Muscle layer of duodenum (tissue), 2 donors: ENCODE measurements at regions not wholly inside any gene's neighbourhood (a gene's known extent, or its start where the extent isn't known, plus 50 kb on each side); places are given as distances from the start of the nearest gene placed in this dataset.
"Not testable (repeated sequence)": the region's sequence is repeated elsewhere in the genome, so short reads cannot be mapped to it uniquely, and the experiment has no call there.

ENCODE experiments used
- H3K27ac ChIP-seq: one replicate; pipeline ENCODE4 v1.7.0; 2013; ENCODE audit warnings: mild to moderate bottlenecking, low read length
- H3K27me3 ChIP-seq: one replicate; pipeline ENCODE4 v1.7.0; 2013; ENCODE audit warnings: low read depth, mild to moderate bottlenecking, control low read depth, low read length
- H3K36me3 ChIP-seq, 2 donors: one replicate each; pipeline ENCODE4 v1.7.0; 2013; ENCODE audit warnings: low read length in 2 of 2, control low read depth in 1 of 2, mild to moderate bottlenecking in 1 of 2; ENCODE audit not compliant: insufficient read depth in 2 of 2, control insufficient read depth in 1 of 2
- H3K4me1 ChIP-seq, 2 donors: one replicate each; pipeline ENCODE4 v1.7.0; 2013; ENCODE audit warnings: low read length in 2 of 2, mild to moderate bottlenecking in 2 of 2, control low read depth in 1 of 2, moderate library complexity in 1 of 2; ENCODE audit not compliant: insufficient read depth in 2 of 2, control insufficient read depth in 1 of 2
- H3K4me3 ChIP-seq, 2 donors: one replicate each; pipeline ENCODE4 v1.7.0; 2013; ENCODE audit warnings: low read length in 2 of 2, low read depth in 1 of 2, mild to moderate bottlenecking in 1 of 2
- H3K9me3 ChIP-seq, 2 donors: one replicate each; pipeline ENCODE4 v1.7.0; 2013; ENCODE audit warnings: low read length in 2 of 2, control low read depth in 1 of 2, mild to moderate bottlenecking in 1 of 2; ENCODE audit not compliant: control insufficient read depth in 1 of 2
- donor health status: healthy.

DNA sequence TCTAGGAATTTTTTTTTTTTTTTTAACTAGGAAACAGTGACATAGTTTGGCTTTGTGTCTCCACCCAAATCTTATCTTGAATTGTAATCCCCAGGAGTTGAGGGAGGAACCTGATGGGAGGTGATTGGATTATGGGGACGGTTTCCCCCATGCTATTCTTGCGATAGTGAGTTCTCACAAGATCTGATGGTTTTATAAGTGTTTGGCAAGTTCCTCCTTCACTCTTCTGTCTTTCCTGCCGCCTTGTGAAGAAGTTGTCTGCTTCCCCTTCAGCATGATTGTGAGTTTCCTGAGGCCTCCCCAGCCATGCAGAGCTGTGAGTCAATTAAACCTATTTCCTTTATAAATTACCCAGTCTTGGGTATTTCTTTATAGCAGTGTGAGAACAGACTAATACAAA, 152.2 kb upstream of the CACNA2D1 start:
- H3K36me3 ChIP-seq, H3K9me3 ChIP-seq, H3K27me3 ChIP-seq, H3K27ac ChIP-seq, H3K4me1 ChIP-seq, H3K4me3 ChIP-seq: not testable (repeated sequence)

GRCh38 chr7:82595176-82595575, 151.6 kb upstream of the CACNA2D1 start:
- H3K27ac ChIP-seq: no peak overlapping the region
- H3K27me3 ChIP-seq: no peaks in the 10 kb centered on the region
- no peak overlapping the region for H3K4me3 ChIP-seq
- H3K9me3 ChIP-seq: no peaks in the 10 kb centered on the region
- H3K4me1 ChIP-seq: no peaks in the 10 kb centered on the region
- no peaks in the 10 kb centered on the region for H3K36me3 ChIP-seq

DNA sequence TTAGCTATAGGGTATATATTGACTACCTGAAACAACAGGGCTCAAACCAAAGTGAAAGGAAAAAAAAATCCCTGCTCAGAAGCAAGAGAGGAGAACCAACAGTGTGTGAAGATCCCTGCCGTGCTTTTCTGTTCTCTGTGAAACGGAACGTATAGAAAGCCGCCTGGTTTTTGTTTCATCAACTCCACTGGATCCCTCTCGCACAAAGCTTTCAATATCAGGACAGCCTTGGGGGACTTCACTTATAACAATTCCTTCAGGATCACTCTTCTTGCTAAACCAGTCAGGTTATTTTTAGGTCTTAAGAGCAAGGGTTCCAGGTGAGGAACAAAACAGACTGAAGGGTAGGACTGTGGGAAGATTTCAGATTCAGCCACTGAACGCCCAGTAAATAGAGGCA, 151.1 kb upstream of the CACNA2D1 start:
- H3K36me3 ChIP-seq: no peaks in the 10 kb centered on the region
- H3K27ac ChIP-seq: no peak overlapping the region
- no peaks in the 10 kb centered on the region for H3K27me3 ChIP-seq
- H3K4me1 ChIP-seq: no peaks in the 10 kb centered on the region
- H3K4me3 ChIP-seq: no peak overlapping the region
- H3K9me3 ChIP-seq: no peaks in the 10 kb centered on the region

DNA sequence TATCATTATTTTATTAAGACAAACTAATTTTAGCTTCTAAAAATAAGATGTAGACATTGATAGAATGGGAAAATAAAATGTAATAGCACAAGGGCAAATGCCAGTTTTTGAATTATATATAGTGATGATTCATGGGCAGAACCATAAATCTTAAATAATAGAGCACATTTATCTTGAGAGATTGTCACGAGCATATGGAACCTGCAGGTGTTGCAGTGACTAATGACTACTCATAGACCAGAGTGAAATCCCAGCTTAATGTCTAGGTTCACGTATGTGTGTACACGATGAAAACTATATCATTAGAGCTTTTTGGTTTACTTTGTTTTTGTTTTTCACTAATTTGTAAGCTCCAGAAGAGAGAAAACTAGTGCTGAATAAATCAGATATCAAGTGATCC, 150.2 kb upstream of the CACNA2D1 start:
- Histone ChIP-seq H3K4me3 (no peak overlapping the region), H3K27me3 (no peaks in the 10 kb centered on the region), H3K9me3 (no peaks in the 10 kb centered on the region), H3K4me1 (no peaks in the 10 kb centered on the region), H3K36me3 (no peaks in the 10 kb centered on the region), H3K27ac (no peak overlapping the region)

GRCh38 chr7:82592416-82592815, 148.8 kb upstream of the CACNA2D1 start:
- Histone ChIP-seq H3K4me1 (no peaks in the 10 kb centered on the region), H3K27ac (no peak overlapping the region), H3K27me3 (no peaks in the 10 kb centered on the region), H3K9me3 (no peaks in the 10 kb centered on the region), H3K36me3 (no peaks in the 10 kb centered on the region), H3K4me3 (no peak overlapping the region)

GRCh38 chr7:82579047-82579446, 135.5 kb upstream of the CACNA2D1 start:
- Histone ChIP-seq H3K27me3 (no peaks in the 10 kb centered on the region), H3K9me3 (no peaks in the 10 kb centered on the region), H3K4me3 (no peak overlapping the region), H3K36me3 (no peaks in the 10 kb centered on the region), H3K4me1 (no peaks in the 10 kb centered on the region), H3K27ac (no peak overlapping the region)

- Histone ChIP-seq H3K4me3 (no peak overlapping the region), H3K4me1 (no peaks in the 10 kb centered on the region), H3K27me3 (no peaks in the 10 kb centered on the region), H3K9me3 (no peaks in the 10 kb centered on the region), H3K27ac (no peak overlapping the region), H3K36me3 (no peaks in the 10 kb centered on the region)
Observed at GRCh38 chr7:82578430-82578829, 134.9 kb upstream of the CACNA2D1 start.

DNA sequence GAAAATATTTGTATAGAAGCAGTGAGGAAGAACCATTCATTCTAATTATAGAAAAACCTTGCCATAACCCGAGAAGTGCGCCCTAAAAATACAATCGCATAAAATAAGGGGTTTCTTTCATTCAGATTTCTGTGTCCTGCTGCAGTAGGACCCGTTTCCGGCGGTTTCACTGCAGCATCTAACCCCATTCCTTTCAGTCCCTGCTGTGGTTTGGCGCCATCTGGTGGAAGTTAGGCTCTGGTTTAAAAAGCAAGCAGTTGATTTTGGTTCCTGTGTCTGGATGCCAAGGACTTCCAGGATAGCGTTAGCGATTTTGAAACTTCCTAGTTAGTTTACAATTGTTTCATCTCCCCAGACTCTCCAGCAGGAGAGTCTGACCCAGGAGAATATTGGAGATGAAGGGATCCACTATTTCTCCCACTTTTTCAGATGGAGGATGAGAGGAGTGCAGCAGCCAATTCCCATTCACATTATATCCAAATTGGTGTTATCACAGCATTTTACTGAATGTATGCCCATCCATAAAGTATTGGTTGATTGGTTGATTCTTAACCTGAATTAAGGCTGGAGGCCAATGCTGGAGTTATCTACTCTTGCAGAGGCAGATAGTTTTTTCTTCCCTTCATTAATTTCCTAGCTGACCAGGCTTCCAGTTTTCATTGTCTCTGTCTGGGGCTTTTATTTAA, 128.8 kb upstream of the CACNA2D1 start:
- H3K4me3 ChIP-seq: no peak overlapping the region
- no peaks in the 10 kb centered on the region for H3K36me3 ChIP-seq
- H3K27me3 ChIP-seq: no peaks in the 10 kb centered on the region
- H3K27ac ChIP-seq: no peak overlapping the region
- no peaks in the 10 kb centered on the region for H3K4me1 ChIP-seq
- no peaks in the 10 kb centered on the region for H3K9me3 ChIP-seq

DNA sequence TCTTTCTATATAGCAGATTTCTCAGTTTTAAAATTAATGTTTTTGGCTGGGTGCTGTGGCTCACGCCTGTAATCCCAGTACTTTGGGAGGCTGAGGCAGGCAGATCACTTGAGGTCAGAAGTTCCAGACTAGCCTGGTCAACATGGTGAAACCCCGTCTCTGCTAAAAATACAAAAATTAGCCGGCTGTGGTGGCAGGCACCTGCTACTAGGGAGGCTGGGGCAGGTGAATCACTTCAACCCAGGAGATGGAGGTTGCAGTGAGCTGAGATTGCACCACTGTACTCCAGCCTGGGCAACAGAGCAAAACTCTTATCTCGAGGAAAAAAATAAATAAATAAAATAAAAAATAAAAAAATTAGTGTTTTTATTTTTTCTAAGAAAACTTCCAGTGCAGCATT, 127.5 kb upstream of the CACNA2D1 start:
- not testable (repeated sequence) for H3K27ac ChIP-seq, H3K4me3 ChIP-seq, H3K9me3 ChIP-seq, H3K4me1 ChIP-seq, H3K27me3 ChIP-seq, H3K36me3 ChIP-seq

DNA sequence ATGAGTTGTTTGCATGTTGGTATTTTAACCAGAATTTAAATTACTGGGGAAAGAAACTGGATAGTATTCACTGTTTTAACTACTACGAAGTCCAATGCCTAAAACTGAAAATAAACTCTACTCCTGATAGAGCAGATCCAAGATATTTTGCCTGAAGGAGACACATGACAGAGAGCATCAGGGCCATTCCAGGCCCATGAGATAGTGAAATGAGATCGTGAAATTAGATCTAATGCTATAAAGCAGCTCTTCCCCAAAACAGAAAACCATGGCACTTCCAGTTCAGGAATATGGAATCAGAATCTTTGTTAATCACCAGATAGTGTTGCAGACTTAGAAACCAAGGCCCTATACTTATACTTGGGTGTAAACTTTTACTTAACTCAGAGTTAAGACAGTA, 124.3 kb upstream of the CACNA2D1 start:
- no peaks in the 10 kb centered on the region for H3K27me3 ChIP-seq
- no peaks in the 10 kb centered on the region for H3K9me3 ChIP-seq
- H3K4me1 ChIP-seq: peaks cover 0 to 5% of the 10 kb centered on the region in 2 donors
- no peak overlapping the region for H3K4me3 ChIP-seq
- H3K27ac ChIP-seq: no peak overlapping the region
- no peaks in the 10 kb centered on the region for H3K36me3 ChIP-seq

DNA sequence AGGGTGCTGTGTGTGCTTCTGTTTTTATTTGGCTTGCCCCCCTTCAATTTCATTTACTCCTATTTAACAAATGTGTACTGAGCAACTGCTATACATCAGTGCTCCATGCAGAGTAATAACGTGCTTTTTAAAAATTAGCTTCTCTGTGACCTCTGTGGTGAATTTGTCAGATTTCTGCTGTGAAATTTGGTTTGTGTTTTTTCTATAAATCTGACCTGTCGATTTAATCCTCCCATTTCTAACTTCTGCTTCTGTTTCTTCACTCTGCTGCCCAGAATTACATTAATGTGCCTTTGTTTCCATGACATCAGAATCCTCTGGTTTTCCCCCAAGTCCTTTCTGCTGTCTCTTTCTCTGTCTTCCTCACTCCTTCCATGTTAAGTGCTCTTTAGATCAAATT, 123.8 kb upstream of the CACNA2D1 start:
- H3K36me3 ChIP-seq: no peaks in the 10 kb centered on the region
- no peak overlapping the region for H3K4me3 ChIP-seq
- H3K9me3 ChIP-seq: no peaks in the 10 kb centered on the region
- peaks cover 0 to 5% of the 10 kb centered on the region in 2 donors for H3K4me1 ChIP-seq
- H3K27ac ChIP-seq: no peak overlapping the region
- H3K27me3 ChIP-seq: no peaks in the 10 kb centered on the region

GRCh38 chr7:82566752-82567151, 123.2 kb upstream of the CACNA2D1 start:
- Histone ChIP-seq H3K27ac (no peak overlapping the region), H3K4me1 (peaks cover 0 to 5% of the 10 kb centered on the region in 2 donors), H3K27me3 (no peaks in the 10 kb centered on the region), H3K9me3 (no peaks in the 10 kb centered on the region), H3K36me3 (no peaks in the 10 kb centered on the region), H3K4me3 (no peak overlapping the region)
